ENCODE measurements at regions not wholly inside any gene's neighbourhood (a gene's known extent, or its start where the extent isn't known, plus 50 kb on each side); places are given as distances from the start of the nearest gene placed in this dataset.

- Histone ChIP-seq H3K9ac (ENCODE audit: control insufficient read depth, insufficient read depth, low read length) (no peak overlapping the region), H3K27me3 (replicated peaks in 1 of 2; ENCODE audit: control insufficient read depth in 2 of 2, insufficient read depth in 2 of 2, low read length in 1 of 2) (no peaks in the 10 kb centered on the region; a peak in 1 of 4 replicates), H4K20me1 (ENCODE audit: control insufficient read depth, insufficient read depth) (no peaks in the 10 kb centered on the region), H3K4me2 (ENCODE audit: control insufficient read depth, insufficient read depth) (no peak overlapping the region), H3K4me1 (ENCODE audit: control insufficient read depth, insufficient read depth, low read length) (no peaks in the 10 kb centered on the region), H3K36me3 (ENCODE audit: control insufficient read depth in 2 of 2, insufficient read depth in 2 of 2, low read length in 1 of 2) (no peaks in the 10 kb centered on the region), H3K4me3 (no peak overlapping the region), H2AFZ (ENCODE audit: control insufficient read depth, low read depth, low read length) (no peak overlapping the region), H3K27ac (ENCODE audit: control insufficient read depth, insufficient read depth) (no peak overlapping the region), H3K79me2 (ENCODE audit: control insufficient read depth, insufficient read depth, low read length) (no peaks in the 10 kb centered on the region), H3K9me3 (replicated peaks; ENCODE audit: control insufficient read depth, insufficient read depth, low read length) (no peaks in the 10 kb centered on the region)
- no peak for DNase-seq (ENCODE audit: low read depth, low spot score)
- WGBS (ENCODE audit: insufficient coverage, insufficient replicate concordance, low lambda C conversion rate, missing lambda C conversion rate): 62% methylated on average over 7 of the region's 7 CpGs
- ChIA-PET RAD21 (ENCODE audit: unreplicated experiment) (no interaction called here), SMC1A (ENCODE audit: uncharacterized antibody, unreplicated experiment) (interaction anchor here (0.8 kb wide), 1 partner anchor 439 kb away, joined by 3 read pairs; no protein-coding TSS in a partner anchor), CTCF (no interaction called here), POLR2A (no interaction called here)
- intact Hi-C loops (cut with micrococcal nuclease; ENCODE audit: unreplicated experiment) (no loop called here), in situ Hi-C loops (cut with MboI) (no loop called here)
- ATAC-seq: no peak
- FAIRE-seq: no peak
- BruUV-seq (replicated peaks): no TSS peak
- TF ChIP-seq CREM (IDR thresholded peaks at IDR 0.05; ENCODE audit: low read depth) (no peak), STAT3 (IDR thresholded peaks at IDR 0.05; ENCODE audit: low read depth, low read length) (no peak), FOXK2 (IDR thresholded peaks at IDR 0.05) (no peak), EZH2 (IDR thresholded peaks at IDR 0.05; ENCODE audit: borderline replicate concordance, control insufficient read depth, low read depth, low read length) (no peak), CEBPZ (IDR thresholded peaks at IDR 0.05; ENCODE audit: low read depth, low read length) (no peak), TARDBP (IDR thresholded peaks at IDR 0.05; ENCODE audit: borderline replicate concordance) (no peak), WRNIP1 (IDR thresholded peaks at IDR 0.05; ENCODE audit: borderline replicate concordance, low read depth, low read length) (no peak), NFYB (IDR thresholded peaks at IDR 0.05; ENCODE audit: insufficient read depth, low read depth, low read length) (no peak), SPI1 (IDR thresholded peaks at IDR 0.05; ENCODE audit: borderline replicate concordance, insufficient read depth, low read depth, low read length) (no peak), NBN (IDR thresholded peaks at IDR 0.05) (no peak), CTCF (IDR thresholded peaks at IDR 0.05 in 2 of 3, conservative IDR thresholded peaks at IDR 0.05 in 1 of 3; ENCODE audit: control insufficient read depth in 2 of 3, extremely low read depth in 1 of 3, insufficient read depth in 1 of 3, low read depth in 3 of 3, low read length in 3 of 3) (no peak), RAD51 (IDR thresholded peaks at IDR 0.05) (no peak), BRCA1 (IDR thresholded peaks at IDR 0.05; ENCODE audit: low read depth, low read length) (no peak), KAT2A (conservative IDR thresholded peaks at IDR 0.05; ENCODE audit: control insufficient read depth, low read depth, low read length) (no peak), E2F4 (IDR thresholded peaks at IDR 0.05; ENCODE audit: low read depth, low read length) (no peak), ZZZ3 (IDR thresholded peaks at IDR 0.05; ENCODE audit: control insufficient read depth, insufficient read length, low read depth) (no peak), YBX1 (IDR thresholded peaks at IDR 0.05) (no peak)
Observed at GRCh38 chr12:28629691-28630090, 439.4 kb downstream of the CCDC91 start.
